WI38 (cell line): ENCODE measurements at regions not wholly inside any gene's neighbourhood (a gene's known extent, or its start where the extent isn't known, plus 50 kb on each side); places are given as distances from the start of the nearest gene placed in this dataset.

Experiments used
- H3K4me3 ChIP-seq: 2 replicates; pipeline ENCODE4 v1.5.1; 2011; ENCODE audit warnings: low read depth, mild to moderate bottlenecking, control low read depth, low read length
- CTCF ChIP-seq: IDR thresholded peaks from 2 replicates; pipeline ENCODE4 v1.5.1; 2012; ENCODE audit warnings: low read depth, mild to moderate bottlenecking, control low read depth, low read length

DNA sequence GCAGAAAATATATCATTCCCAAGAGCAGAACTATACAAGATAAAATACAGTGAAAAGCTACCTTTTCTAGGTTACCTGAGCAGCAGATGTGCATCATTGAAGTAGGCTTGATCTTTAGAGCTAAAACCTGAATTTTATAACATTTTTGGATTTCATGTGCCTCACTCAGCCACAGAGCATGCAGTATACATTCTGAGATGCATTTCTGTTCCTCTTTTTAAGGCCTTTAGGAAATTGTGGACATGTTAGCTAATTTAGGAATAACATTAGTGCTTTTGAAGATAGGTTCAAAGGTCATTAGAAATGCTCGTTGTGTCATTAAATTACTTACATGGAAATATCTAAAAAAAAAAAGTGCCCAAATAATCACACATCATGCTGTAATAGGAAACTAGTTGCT, 230.6 kb upstream of the PDGFD start:
- no peak for TF ChIP-seq CTCF
- no peak overlapping the region for H3K4me3 ChIP-seq

DNA sequence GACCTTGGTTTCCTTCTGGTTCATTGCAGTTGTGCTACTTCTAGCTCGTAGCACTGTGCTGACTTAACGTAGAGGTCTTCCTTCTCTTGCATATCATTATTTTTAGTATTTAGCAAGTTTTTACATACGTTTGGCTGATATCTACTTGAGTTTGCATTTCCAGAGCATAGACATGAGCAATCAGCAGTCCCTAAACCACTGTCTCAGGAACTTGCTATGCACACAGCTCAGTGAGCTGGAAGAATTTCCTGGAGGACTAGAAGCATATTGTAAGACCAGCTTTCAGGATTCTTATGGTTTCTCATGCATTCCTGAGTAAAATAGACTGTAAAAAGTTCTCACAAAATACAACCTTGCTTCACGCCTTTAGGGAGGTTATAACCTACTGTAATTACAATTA, 226.7 kb upstream of the PDGFD start:
- no peak overlapping the region for H3K4me3 ChIP-seq
- no peak for TF ChIP-seq CTCF

- no peak overlapping the region for H3K4me3 ChIP-seq
- no peak for TF ChIP-seq CTCF
These were observed 221.9 kb upstream of the PDGFD start for GRCh38 chr11:104385884-104386283.

DNA sequence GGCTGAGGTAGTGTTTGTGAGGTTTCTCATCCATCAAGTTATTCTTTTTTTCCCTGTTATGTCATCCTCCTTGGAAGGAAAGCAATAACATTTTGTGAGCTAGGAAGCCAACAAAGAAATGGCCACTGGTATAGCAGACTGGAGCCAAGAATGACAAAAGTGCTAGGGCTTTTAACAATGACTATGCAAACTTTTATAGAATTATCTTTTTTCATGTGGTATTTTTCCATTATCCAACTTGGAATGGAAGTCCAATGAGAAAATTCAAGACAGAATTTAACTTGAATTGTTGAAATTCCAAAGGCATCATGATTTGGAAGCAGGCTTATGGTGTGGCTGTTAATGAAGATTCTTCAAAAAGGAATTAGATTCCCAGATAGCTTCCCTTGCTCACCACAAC, 216.4 kb upstream of the PDGFD start:
- no peak for TF ChIP-seq CTCF
- no peak overlapping the region for H3K4me3 ChIP-seq

- no peak for TF ChIP-seq CTCF
- H3K4me3 ChIP-seq, result no peak overlapping the region
These were observed 208.2 kb upstream of the PDGFD start for GRCh38 chr11:104372111-104372510.

- TF ChIP-seq CTCF, result no peak
- H3K4me3 ChIP-seq, result no peak overlapping the region
These were observed 206.5 kb upstream of the PDGFD start for GRCh38 chr11:104370478-104370877.

DNA sequence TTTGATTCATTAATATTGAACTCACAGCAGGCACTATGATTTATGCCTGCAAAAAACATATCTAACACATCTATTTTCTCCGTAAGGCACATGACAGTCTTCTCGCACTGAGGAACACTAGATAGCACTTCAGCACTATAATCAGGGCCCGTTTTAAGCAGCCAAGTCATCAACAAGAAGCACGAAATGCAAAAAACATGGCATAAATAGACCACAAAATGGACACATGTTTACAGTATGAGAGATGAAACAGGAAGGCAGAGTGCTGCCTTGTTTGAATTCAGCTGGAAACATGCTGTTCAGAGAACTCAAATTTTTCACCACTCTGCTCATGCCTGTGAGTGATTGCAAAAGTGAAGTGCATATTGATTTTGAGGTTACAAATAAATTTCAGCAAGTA, 205.8 kb upstream of the PDGFD start:
- no peak for TF ChIP-seq CTCF
- no peak overlapping the region for H3K4me3 ChIP-seq

DNA sequence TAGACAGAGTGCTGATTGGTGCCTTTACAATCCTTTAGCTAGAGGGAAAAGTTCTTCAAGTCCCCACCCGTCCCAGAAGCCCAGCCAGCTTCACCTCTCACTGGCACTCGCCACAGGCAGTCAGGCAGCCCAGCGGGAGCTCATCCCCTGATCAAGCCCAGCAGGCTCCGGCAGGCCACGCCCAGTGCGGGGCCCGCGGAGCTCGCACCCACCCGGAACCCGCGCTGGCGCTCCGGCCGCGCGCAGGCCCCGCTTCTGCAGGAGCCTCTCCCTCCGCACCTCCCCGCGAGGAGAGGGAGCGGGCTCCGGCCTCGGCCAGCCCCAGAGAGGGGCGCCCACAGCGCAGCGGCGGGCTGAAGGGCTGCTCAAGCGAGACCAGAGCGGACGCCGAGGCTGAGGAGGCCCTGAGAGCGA, 202.4 kb upstream of the PDGFD start:
- no peak for TF ChIP-seq CTCF
- no peak overlapping the region for H3K4me3 ChIP-seq
